Fibroblast of mammary gland (primary cell): ENCODE measurements at regions not wholly inside any gene's neighbourhood (a gene's known extent, or its start where the extent isn't known, plus 50 kb on each side); places are given as distances from the start of the nearest gene placed in this dataset.

Experiments
- DNase-seq: peaks from one replicate; pipeline ENCODE4 v3.0.0-alpha.2; 2010; ENCODE audit warnings: low read depth
- H3K4me3 ChIP-seq: 2 replicates; pipeline ENCODE4 v1.5.1; 2011; ENCODE audit warnings: low read depth, mild to moderate bottlenecking, low read length, moderate library complexity; ENCODE audit not compliant: control insufficient read depth
- CTCF ChIP-seq: conservative IDR thresholded peaks from 2 replicates; pipeline ENCODE4 v1.5.1; 2011; ENCODE audit warnings: low read depth, low read length, inconsistent platforms; ENCODE audit not compliant: control insufficient read depth, insufficient read depth

GRCh38 chr2:183458460-183458859 is 334.2 kb downstream of the NUP35 start:
- no peak for DNase-seq
- TF ChIP-seq CTCF: no peak
- H3K4me3 ChIP-seq: no peak overlapping the region

- TF ChIP-seq CTCF: no peak
- DNase-seq: no peak
- H3K4me3 ChIP-seq: no peak overlapping the region
Observed at GRCh38 chr2:183459466-183459865, 335.2 kb downstream of the NUP35 start.

- H3K4me3 ChIP-seq: no peak overlapping the region
- no peak for TF ChIP-seq CTCF
- no peak for DNase-seq
Observed at GRCh38 chr2:183463821-183464220, 339.6 kb downstream of the NUP35 start.

- H3K4me3 ChIP-seq: no peak overlapping the region
- no peak for TF ChIP-seq CTCF
- DNase-seq: no peak
Observed at GRCh38 chr2:183465048-183465447, 340.8 kb downstream of the NUP35 start.

- H3K4me3 ChIP-seq: no peak overlapping the region
- TF ChIP-seq CTCF: no peak
- DNase-seq: no peak
Observed at GRCh38 chr2:183474912-183475695, 350.9 kb downstream of the NUP35 start.

- no peak for DNase-seq
- H3K4me3 ChIP-seq: no peak overlapping the region
- no peak for TF ChIP-seq CTCF
Observed at GRCh38 chr2:183476490-183476889, 352.2 kb downstream of the NUP35 start.
